ENCODE measurements at regions not wholly inside any gene's neighbourhood (a gene's known extent, or its start where the extent isn't known, plus 50 kb on each side); places are given as distances from the start of the nearest gene placed in this dataset.

DNA sequence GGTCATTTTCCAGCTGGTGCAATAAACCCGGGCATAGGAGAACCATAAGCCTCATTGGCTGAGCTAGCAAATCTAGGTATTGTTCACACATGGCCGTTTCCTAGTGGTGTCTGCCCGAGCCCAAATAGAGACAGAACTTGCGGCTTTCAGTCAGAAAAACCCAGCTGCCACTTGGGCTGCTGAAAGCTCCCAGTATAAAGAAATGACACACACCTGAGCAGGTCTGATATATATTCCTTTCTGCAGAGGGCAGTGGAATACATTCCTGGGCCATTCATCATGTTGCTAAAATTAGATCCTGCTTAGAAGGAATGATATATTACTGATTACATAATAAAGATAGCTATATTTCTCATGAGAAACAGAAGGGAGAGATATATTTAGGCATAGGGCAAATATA, 83.9 kb upstream of the IRX5 start:
- H3K27ac Mint-ChIP-seq = no peak overlapping the region
- peaks cover 3% of the 10 kb centered on the region for H3K27me3 Mint-ChIP-seq (ENCODE audit: insufficient read depth, low read depth, poor library complexity)

More for the DNA sequence above, 83.9 kb upstream of the IRX5 start:
- no peaks in the 10 kb centered on the region for H3K79me2 ChIP-seq (replicated peaks; ENCODE audit: insufficient read depth)
- no peak overlapping the region for H2AFZ ChIP-seq
- peaks cover 22% of the 10 kb centered on the region; the same call in 2 of the 3 replicates for H3K36me3 Mint-ChIP-seq (ENCODE audit: low read depth)
- H3K9me3 Mint-ChIP-seq = peaks cover 24% of the 10 kb centered on the region
- H3K4me2 ChIP-seq = no peak overlapping the region
- H3K36me3 ChIP-seq (ENCODE audit: insufficient read depth) = no peaks in the 10 kb centered on the region
- no peak overlapping the region for H3K27ac ChIP-seq (ENCODE audit: low read depth)
- TF ChIP-seq CREB1 (CRISPR knock-in tag; IDR thresholded peaks at IDR 0.05; ENCODE audit: low read depth) (no peak), ZNF114 (CRISPR knock-in tag; IDR thresholded peaks at IDR 0.05) (no peak), EZH2 (IDR thresholded peaks at IDR 0.05; ENCODE audit: low read depth, unreplicated experiment) (no peak), STAT1 (IDR thresholded peaks at IDR 0.05; ENCODE audit: unreplicated experiment) (no peak), POLR2AphosphoS5 (IDR thresholded peaks at IDR 0.05; ENCODE audit: low read depth) (no peak), JUNB (IDR thresholded peaks at IDR 0.05; ENCODE audit: unreplicated experiment) (no peak), NANOG (IDR thresholded peaks at IDR 0.05; ENCODE audit: borderline replicate concordance) (no peak), ZNF331 (CRISPR knock-in tag; IDR thresholded peaks at IDR 0.05; ENCODE audit: low read depth) (no peak), EZH2phosphoT487 (IDR thresholded peaks at IDR 0.05; ENCODE audit: unreplicated experiment) (no peak)
- TF ChIP-seq, protein P1, sequence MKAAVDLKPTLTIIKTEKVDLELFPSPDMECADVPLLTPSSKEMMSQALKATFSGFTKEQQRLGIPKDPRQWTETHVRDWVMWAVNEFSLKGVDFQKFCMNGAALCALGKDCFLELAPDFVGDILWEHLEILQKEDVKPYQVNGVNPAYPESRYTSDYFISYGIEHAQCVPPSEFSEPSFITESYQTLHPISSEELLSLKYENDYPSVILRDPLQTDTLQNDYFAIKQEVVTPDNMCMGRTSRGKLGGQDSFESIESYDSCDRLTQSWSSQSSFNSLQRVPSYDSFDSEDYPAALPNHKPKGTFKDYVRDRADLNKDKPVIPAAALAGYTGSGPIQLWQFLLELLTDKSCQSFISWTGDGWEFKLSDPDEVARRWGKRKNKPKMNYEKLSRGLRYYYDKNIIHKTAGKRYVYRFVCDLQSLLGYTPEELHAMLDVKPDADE (IDR thresholded peaks at IDR 0.05) = no peak
- TF ChIP-seq, protein P2, sequence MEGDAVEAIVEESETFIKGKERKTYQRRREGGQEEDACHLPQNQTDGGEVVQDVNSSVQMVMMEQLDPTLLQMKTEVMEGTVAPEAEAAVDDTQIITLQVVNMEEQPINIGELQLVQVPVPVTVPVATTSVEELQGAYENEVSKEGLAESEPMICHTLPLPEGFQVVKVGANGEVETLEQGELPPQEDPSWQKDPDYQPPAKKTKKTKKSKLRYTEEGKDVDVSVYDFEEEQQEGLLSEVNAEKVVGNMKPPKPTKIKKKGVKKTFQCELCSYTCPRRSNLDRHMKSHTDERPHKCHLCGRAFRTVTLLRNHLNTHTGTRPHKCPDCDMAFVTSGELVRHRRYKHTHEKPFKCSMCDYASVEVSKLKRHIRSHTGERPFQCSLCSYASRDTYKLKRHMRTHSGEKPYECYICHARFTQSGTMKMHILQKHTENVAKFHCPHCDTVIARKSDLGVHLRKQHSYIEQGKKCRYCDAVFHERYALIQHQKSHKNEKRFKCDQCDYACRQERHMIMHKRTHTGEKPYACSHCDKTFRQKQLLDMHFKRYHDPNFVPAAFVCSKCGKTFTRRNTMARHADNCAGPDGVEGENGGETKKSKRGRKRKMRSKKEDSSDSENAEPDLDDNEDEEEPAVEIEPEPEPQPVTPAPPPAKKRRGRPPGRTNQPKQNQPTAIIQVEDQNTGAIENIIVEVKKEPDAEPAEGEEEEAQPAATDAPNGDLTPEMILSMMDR (conservative IDR thresholded peaks at IDR 0.05; ENCODE audit: low read depth in 2 of 2) = no peak
- TF ChIP-seq, protein P3, sequence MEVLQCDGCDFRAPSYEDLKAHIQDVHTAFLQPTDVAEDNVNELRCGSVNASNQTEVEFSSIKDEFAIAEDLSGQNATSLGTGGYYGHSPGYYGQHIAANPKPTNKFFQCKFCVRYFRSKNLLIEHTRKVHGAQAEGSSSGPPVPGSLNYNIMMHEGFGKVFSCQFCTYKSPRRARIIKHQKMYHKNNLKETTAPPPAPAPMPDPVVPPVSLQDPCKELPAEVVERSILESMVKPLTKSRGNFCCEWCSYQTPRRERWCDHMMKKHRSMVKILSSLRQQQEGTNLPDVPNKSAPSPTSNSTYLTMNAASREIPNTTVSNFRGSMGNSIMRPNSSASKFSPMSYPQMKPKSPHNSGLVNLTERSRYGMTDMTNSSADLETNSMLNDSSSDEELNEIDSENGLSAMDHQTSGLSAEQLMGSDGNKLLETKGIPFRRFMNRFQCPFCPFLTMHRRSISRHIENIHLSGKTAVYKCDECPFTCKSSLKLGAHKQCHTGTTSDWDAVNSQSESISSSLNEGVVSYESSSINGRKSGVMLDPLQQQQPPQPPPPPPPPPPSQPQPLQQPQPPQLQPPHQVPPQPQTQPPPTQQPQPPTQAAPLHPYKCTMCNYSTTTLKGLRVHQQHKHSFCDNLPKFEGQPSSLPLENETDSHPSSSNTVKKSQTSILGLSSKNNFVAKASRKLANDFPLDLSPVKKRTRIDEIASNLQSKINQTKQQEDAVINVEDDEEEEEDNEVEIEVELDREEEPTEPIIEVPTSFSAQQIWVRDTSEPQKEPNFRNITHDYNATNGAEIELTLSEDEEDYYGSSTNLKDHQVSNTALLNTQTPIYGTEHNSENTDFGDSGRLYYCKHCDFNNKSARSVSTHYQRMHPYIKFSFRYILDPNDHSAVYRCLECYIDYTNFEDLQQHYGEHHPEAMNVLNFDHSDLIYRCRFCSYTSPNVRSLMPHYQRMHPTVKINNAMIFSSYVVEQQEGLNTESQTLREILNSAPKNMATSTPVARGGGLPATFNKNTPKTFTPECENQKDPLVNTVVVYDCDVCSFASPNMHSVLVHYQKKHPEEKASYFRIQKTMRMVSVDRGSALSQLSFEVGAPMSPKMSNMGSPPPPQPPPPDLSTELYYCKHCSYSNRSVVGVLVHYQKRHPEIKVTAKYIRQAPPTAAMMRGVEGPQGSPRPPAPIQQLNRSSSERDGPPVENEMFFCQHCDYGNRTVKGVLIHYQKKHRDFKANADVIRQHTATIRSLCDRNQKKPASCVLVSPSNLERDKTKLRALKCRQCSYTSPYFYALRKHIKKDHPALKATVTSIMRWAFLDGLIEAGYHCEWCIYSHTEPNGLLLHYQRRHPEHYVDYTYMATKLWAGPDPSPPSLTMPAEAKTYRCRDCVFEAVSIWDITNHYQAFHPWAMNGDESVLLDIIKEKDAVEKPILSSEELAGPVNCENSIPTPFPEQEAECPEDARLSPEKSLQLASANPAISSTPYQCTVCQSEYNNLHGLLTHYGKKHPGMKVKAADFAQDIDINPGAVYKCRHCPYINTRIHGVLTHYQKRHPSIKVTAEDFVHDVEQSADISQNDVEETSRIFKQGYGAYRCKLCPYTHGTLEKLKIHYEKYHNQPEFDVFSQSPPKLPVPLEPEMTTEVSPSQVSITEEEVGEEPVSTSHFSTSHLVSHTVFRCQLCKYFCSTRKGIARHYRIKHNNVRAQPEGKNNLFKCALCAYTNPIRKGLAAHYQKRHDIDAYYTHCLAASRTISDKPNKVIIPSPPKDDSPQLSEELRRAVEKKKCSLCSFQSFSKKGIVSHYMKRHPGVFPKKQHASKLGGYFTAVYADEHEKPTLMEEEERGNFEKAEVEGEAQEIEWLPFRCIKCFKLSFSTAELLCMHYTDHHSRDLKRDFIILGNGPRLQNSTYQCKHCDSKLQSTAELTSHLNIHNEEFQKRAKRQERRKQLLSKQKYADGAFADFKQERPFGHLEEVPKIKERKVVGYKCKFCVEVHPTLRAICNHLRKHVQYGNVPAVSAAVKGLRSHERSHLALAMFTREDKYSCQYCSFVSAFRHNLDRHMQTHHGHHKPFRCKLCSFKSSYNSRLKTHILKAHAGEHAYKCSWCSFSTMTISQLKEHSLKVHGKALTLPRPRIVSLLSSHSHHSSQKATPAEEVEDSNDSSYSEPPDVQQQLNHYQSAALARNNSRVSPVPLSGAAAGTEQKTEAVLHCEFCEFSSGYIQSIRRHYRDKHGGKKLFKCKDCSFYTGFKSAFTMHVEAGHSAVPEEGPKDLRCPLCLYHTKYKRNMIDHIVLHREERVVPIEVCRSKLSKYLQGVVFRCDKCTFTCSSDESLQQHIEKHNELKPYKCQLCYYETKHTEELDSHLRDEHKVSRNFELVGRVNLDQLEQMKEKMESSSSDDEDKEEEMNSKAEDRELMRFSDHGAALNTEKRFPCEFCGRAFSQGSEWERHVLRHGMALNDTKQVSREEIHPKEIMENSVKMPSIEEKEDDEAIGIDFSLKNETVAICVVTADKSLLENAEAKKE (CRISPR knock-in tag; IDR thresholded peaks at IDR 0.05) = no peak
- TF ChIP-seq, protein P4, sequence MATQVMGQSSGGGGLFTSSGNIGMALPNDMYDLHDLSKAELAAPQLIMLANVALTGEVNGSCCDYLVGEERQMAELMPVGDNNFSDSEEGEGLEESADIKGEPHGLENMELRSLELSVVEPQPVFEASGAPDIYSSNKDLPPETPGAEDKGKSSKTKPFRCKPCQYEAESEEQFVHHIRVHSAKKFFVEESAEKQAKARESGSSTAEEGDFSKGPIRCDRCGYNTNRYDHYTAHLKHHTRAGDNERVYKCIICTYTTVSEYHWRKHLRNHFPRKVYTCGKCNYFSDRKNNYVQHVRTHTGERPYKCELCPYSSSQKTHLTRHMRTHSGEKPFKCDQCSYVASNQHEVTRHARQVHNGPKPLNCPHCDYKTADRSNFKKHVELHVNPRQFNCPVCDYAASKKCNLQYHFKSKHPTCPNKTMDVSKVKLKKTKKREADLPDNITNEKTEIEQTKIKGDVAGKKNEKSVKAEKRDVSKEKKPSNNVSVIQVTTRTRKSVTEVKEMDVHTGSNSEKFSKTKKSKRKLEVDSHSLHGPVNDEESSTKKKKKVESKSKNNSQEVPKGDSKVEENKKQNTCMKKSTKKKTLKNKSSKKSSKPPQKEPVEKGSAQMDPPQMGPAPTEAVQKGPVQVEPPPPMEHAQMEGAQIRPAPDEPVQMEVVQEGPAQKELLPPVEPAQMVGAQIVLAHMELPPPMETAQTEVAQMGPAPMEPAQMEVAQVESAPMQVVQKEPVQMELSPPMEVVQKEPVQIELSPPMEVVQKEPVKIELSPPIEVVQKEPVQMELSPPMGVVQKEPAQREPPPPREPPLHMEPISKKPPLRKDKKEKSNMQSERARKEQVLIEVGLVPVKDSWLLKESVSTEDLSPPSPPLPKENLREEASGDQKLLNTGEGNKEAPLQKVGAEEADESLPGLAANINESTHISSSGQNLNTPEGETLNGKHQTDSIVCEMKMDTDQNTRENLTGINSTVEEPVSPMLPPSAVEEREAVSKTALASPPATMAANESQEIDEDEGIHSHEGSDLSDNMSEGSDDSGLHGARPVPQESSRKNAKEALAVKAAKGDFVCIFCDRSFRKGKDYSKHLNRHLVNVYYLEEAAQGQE (IDR thresholded peaks at IDR 0.05; ENCODE audit: unreplicated experiment) = no peak
- no peaks in the 10 kb centered on the region for H3K9me2 ChIP-seq (ENCODE audit: insufficient read depth)
- DNase-seq (ENCODE audit: low spot score) (no peak), ATAC-seq (no peak)
- H3K27me3 ChIP-seq (ENCODE audit: insufficient read depth) = no peaks in the 10 kb centered on the region
- H3K4me1 ChIP-seq (ENCODE audit: insufficient read depth) = no peaks in the 10 kb centered on the region
- H3F3A ChIP-seq (replicated peaks; ENCODE audit: low read depth) = no peaks in the 10 kb centered on the region
- no peak overlapping the region for H3K4me3 Mint-ChIP-seq
- H3K4me3 ChIP-seq = no peak overlapping the region
- no peaks in the 10 kb centered on the region for H4K20me1 ChIP-seq (replicated peaks; ENCODE audit: insufficient read depth)
- no peaks in the 10 kb centered on the region for H3K4me1 Mint-ChIP-seq
